Pons (tissue), 1 donor: ENCODE measurements at regions not wholly inside any gene's neighbourhood (a gene's known extent, or its start where the extent isn't known, plus 50 kb on each side); places are given as distances from the start of the nearest gene placed in this dataset.

Source experiments
- DNase-seq: peaks from one replicate; pipeline ENCODE4 v3.0.0-alpha.2; 2016; ENCODE audit warnings: low spot score

GRCh38 chr19:31979362-31979761, 366.0 kb upstream of the ZNF507 start:
- no peak for DNase-seq

DNA sequence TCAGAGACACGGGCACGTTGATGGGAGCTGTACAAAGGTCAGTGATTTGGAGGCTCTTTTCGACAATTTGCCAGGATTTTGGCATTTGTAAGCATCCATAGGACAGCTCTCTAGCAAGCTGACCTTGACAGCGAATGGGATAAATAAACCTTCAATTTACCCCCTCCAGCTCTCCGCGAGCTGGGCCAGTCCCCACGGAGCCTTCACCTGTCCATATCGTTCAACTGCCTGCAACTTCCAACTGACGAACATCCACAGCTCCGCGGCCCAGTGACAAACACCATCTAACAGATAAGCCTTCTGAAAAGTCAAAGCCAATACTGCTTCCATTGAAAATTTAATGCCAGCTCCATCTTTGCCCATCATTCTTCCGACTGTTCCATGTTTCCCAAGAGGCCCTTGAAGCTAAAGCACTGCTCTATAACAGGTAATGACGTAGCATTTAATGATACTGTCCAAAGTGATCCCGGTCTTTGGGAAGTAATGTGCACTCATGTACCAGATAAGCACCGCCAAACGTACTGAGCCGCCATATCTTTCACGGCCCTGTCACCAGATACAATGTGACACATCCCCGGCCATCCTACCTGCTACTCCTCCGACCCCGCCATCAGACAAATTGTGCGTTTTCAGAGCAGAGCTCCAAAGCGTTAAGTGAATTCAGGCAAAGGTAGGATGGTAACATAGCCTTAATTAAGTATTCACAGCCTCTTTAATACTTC, 365.3 kb upstream of the ZNF507 start:
- no peak for DNase-seq

- DNase-seq = no peak
These were observed 364.6 kb upstream of the ZNF507 start for GRCh38 chr19:31980796-31981195.

DNA sequence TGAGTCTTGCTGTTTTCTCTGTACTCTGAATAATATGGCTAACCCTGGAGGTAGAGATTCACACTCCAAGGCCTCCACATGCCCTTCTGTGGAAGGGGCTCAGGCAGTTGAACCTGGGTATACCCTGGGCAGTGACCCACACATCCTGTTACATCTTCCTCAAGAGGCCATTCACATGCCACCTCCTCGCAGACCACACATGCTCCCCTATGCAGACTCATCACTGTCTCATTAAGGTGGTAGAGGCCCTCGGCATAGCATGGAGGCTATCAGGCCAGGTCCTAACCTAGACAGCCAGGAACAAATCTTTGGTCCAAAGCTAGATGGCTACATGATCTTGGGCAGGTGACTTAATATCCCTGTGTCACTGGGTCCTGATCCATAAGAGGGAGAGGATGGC, 363.9 kb upstream of the ZNF507 start:
- DNase-seq = no peak

DNA sequence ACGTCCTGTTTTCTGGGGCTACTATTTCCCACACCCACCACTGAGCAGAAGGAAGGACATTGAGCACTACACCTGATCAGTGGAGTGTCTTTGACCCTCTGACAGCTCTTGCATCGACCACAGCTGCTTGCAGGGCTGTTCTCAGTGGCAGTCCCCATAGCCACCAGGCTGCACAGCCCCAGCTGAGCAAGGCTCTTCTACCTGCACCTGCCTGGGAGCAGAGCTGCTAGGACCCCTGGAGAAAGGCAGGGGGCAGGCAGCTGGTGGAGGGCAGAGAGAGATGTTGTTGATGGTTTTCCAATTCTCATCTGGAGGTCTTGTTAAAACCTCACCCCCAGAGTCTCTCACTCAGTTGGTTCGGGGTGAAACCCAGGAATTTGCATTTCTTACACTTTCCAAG, 361.8 kb upstream of the ZNF507 start:
- DNase-seq = no peak

- DNase-seq = no peak
These were observed 360.3 kb upstream of the ZNF507 start for GRCh38 chr19:31985001-31985605.

- DNase-seq = no peak
These were observed 358.5 kb upstream of the ZNF507 start for GRCh38 chr19:31986951-31987350.

- no peak for DNase-seq
These were observed 357.2 kb upstream of the ZNF507 start for GRCh38 chr19:31988256-31988655.

GRCh38 chr19:31991984-31992655, 353.3 kb upstream of the ZNF507 start:
- no peak for DNase-seq

DNA sequence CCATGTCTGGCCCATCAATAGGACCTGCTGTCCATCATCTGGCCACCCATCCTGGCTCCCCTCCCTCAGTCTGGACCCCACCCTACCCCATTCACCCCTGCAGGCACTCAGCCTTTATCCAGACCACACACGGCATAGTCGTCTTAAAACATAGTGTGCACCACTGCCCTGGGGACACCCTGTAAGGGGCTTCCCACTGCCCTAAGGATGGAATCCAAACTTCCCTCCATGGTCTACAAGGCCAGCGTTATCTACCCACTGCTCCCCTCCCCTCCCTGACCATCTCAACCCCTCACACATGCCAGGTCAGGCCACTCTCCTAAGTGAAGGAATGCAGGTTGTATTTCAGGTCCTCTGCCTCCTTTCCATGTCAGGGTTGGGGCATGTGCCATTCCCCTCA, 352.7 kb upstream of the ZNF507 start:
- DNase-seq = no peak

DNA sequence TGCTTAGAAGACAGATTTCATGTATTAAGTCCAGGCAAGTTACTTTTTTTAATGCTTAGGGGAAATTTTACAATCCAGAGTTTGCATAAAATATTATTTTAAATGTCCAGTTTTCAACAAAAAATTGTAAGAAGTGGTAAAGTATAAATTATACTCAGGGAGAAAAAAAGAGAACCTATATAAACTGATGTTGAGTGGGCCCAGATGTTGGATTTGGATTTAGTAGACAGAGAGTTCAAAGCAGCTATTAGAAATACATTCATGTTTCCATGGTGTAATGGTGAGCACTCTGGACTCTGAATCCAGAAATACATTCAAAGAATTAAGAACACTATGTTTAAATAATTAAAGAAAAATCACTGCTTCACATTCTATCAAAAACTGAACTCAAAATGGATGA, 349.9 kb upstream of the ZNF507 start:
- DNase-seq = no peak

DNA sequence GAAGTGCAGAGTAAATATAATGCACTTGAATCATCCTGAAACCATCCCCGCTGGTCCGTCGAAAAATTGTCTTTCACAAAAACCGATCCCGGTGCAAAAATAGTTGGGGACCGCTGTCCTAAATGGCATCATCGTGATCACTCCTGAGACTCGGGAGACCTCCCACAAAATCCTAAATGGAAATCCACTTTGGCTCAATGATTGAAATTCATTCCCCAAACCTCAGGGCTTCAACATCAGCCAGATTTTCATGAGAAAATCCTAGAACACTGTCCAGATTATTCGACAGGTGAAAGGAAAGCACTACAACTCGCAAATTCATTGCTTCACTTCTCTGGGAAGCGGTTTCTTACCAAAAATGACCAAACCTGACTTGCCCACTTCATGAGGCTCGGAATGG, 335.3 kb upstream of the ZNF507 start:
- no peak for DNase-seq

DNA sequence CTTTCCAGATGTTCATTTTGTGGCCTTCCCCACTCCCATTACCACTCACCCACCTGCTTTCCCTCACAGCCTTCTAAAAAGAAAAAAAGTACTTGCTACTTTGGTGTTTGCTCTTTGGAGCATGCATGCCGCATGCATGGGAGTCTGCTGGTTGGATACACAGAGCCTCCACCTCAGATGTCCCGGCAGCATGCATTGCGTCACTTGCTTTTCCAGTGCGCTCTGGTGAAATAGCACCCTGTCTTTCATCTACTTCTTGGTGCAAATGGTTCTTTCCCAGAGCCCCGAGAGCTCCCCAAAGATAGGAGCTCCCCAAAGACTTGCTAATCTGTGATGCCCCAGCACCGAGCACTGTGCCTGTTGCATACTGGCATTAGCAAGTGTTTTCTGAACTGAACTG, 333.2 kb upstream of the ZNF507 start:
- DNase-seq = no peak

DNA sequence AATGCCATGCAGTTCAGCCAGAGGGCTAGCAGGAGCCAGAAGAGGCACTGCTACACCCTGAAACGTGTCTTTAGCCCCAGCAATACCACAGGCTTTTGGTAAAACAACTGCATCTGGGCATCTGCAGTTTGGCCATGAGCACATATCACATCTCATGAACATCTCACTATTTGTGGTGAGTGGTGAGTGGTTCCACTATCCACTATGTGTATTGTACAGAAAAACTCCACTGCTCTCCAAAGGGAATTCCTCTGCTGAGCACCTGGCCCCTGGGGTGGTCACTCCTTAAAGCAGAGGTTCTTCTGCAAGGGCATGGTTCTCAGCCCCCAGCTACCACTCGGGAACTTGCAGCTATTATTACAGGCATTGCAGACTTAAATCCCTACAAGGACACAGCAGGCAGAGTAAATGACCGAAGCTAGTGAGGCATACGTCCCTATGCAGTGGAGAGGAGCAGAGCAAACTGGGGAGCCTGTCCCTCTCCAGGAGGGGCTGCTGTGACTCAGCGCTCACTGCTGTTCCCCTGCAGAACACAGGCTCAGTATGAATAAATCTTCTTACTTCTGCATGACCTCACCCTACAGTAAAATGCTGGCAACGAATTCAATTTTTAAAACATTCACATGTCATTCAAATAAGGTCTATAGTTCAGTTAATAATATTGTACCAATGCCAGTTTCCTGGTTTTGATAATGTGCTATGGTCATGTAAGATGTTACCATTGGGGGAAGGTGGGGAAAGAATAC, 332.4 kb upstream of the ZNF507 start:
- no peak for DNase-seq

DNA sequence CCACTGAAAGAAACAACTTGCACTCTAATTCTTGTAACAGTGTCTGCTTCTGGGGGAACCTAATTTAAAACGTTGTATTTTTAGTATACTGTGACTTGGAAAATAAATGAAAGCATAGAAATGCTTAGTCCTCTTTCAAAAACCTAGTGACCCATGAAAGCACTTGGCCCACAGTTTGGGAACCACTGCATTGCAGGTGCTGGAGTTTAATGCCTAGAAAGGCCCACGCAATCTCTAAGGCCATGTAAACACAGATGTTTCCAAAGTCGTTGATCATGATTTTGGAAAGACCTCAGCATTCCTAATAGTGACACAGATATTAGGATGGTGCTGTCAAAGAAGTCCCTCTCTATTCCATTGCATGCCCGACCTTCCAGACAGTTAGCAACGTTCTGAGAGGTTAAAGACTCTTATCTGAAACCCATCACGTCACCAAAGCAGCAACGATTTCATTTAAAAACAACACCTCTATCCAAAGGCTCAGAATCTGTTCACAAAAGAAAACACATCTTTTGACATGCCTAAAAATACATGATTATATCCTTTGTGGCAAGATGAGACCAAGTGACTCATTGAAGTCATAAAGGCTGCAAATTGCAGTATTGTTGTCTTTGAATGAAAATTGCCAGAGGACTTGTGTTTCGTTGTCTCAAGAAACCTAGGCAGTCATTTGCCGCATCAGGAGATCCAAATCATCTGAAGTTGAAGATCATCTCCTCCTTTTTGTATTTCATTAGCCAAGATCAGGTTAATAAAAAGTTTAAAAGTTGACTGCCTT, 328.0 kb upstream of the ZNF507 start:
- no peak for DNase-seq

- no peak for DNase-seq
These were observed 327.4 kb upstream of the ZNF507 start for GRCh38 chr19:32018014-32018413.

DNA sequence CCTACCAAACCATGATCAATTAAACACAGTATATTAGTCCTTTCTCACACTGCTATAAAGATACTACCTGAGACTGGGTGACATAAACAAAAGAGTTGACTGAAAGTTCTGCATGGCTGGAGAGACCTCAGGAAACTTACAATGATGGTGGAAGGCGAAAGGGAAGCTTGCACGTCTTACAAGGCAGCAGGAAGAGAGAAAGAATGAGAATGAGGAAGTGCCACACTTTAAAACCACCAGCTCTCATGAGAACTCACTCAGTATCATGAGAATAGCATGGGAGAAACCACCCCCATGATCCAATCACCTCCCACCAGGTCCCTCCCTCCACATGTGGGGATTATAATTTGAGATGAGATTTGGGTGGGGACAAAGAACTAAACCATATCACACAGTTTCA, 324.9 kb upstream of the ZNF507 start:
- no peak for DNase-seq

DNA sequence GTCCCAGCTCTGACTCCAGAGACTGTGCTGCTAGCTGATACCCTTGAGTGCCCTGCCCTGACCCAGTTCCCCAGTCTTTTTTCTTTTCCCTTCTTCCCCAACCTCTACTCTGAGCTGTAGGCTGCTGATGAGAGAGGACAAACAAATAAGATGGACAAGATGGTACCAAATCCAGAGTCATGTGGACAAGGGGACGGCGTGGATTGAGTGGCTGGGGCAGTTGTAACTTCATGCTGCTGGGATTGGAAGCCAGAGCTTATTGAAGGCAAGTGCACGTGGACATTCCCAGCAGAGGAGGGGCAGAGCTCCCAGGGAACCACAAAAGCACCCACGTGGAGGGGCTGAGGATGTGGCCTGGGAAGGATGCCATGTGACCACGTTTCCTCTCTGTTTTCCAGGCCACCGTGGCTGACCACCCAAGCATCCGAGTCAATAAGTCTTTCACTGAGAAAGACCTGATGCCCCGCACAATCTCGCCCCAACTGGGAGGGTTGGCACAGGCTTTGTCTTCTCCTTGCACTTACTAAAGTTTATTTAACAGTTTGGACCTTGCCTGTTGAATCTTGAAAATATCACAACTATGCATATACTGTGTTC, 323.3 kb upstream of the ZNF507 start:
- no peak for DNase-seq

DNA sequence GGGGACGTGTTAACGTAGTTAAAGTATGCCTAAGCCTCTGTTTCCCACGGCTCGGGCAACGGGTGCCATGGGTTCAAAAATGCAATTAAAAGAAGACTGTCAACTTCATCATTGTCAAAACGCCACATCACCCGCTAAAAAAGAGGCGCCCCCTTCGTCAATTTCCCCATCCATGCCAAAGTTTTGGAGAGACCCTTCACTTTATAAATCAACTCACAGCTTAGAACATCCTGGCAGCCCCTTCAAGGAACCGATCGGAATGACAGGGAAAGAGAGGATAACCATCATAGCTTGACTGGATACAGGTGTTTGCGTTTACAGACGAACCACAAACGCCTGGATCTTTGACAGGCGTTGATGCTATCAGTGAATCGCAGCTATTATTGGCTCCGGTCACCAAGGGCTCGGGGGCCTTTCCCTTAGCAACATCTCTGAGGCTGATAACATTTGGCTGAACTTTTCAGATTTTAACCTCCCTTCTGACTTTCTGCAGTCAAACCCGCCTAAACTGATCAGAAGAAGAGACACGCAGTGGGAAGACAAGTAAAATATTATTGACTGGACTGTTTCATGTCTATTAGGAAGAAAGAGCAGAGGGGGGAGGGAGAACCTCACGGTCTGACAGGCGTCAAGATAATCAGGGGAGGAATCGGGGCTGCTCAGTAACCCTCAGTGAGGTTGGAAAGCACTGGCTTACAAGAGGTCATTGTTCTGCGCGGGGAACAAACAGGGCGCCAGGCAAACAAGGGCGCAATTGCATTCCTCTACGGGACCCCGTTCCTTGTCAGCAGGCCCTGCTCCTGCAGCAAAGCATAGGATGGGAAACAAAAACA, 322.5 kb upstream of the ZNF507 start:
- DNase-seq = peak; percentile 23

- DNase-seq = no peak
These were observed 321.9 kb upstream of the ZNF507 start for GRCh38 chr19:32023564-32023832.

GRCh38 chr19:32029235-32029634, 316.2 kb upstream of the ZNF507 start:
- no peak for DNase-seq
